ENCODE measurements at regions not wholly inside any gene's neighbourhood (a gene's known extent, or its start where the extent isn't known, plus 50 kb on each side); places are given as distances from the start of the nearest gene placed in this dataset.

- H3K4me2 ChIP-seq, result no peak overlapping the region
- H3K79me2 ChIP-seq (ENCODE audit: insufficient read depth, low read depth), result no peaks in the 10 kb centered on the region
- no peaks in the 10 kb centered on the region for H3K36me3 ChIP-seq (ENCODE audit: insufficient read depth)
- no peaks in the 10 kb centered on the region for H4K20me1 ChIP-seq (ENCODE audit: insufficient read depth)
- TF ChIP-seq, protein P1, sequence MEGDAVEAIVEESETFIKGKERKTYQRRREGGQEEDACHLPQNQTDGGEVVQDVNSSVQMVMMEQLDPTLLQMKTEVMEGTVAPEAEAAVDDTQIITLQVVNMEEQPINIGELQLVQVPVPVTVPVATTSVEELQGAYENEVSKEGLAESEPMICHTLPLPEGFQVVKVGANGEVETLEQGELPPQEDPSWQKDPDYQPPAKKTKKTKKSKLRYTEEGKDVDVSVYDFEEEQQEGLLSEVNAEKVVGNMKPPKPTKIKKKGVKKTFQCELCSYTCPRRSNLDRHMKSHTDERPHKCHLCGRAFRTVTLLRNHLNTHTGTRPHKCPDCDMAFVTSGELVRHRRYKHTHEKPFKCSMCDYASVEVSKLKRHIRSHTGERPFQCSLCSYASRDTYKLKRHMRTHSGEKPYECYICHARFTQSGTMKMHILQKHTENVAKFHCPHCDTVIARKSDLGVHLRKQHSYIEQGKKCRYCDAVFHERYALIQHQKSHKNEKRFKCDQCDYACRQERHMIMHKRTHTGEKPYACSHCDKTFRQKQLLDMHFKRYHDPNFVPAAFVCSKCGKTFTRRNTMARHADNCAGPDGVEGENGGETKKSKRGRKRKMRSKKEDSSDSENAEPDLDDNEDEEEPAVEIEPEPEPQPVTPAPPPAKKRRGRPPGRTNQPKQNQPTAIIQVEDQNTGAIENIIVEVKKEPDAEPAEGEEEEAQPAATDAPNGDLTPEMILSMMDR (conservative IDR thresholded peaks at IDR 0.05; ENCODE audit: low read depth, low read length), result no peak
- no peak overlapping the region for H2AFZ ChIP-seq (ENCODE audit: low read depth)
- no peak overlapping the region for H3K9ac ChIP-seq
- no peaks in the 10 kb centered on the region for H3K4me1 ChIP-seq (ENCODE audit: low read depth, poor library complexity, severe bottlenecking)
- peaks cover 18% of the 10 kb centered on the region; the same call in 1 of the 2 replicates for H3K27me3 ChIP-seq (ENCODE audit: insufficient read depth, low read depth)
- H3K4me3 ChIP-seq (IDR thresholded peaks at IDR 0.05; ENCODE audit: insufficient read depth, low read depth, low read length), result no peak overlapping the region
- H3K27ac ChIP-seq, result no peak overlapping the region
These were observed 265.1 kb downstream of the PTPRU start for GRCh38 chr1:29501227-29501976.

DNA sequence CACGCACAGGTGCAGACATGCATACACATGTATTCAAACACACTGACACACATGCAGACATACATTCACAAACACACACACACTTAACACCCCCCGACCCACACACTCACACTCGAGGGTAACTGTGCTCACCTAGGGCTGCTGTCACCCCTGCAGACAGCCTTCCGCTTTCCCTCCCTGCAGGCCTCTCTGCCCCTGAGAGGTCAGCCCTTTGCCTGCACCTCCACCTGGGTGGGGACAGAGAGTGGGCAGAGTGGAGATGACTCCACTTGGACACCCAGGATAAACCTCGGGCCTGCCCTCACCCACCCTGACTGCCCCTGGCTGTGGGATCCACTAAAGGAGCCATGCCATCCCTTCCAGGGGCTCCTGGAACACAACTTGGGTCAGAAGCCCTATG lies 264.3 kb downstream of the PTPRU start:
- H3K4me1 ChIP-seq (ENCODE audit: low read depth, poor library complexity, severe bottlenecking), result no peaks in the 10 kb centered on the region
- H3K36me3 ChIP-seq (ENCODE audit: insufficient read depth), result no peaks in the 10 kb centered on the region
- no peak overlapping the region for H3K27ac ChIP-seq
- H3K27me3 ChIP-seq (ENCODE audit: insufficient read depth, low read depth), result peaks cover 18% of the 10 kb centered on the region; the same call in 1 of the 2 replicates
- H4K20me1 ChIP-seq (ENCODE audit: insufficient read depth), result no peaks in the 10 kb centered on the region
- H3K9ac ChIP-seq, result no peak overlapping the region
- TF ChIP-seq, protein P1 (conservative IDR thresholded peaks at IDR 0.05; ENCODE audit: low read depth, low read length), result no peak
- H3K79me2 ChIP-seq (ENCODE audit: insufficient read depth, low read depth), result no peaks in the 10 kb centered on the region
- no peak overlapping the region for H3K4me3 ChIP-seq (IDR thresholded peaks at IDR 0.05; ENCODE audit: insufficient read depth, low read depth, low read length)
- no peak overlapping the region for H2AFZ ChIP-seq (ENCODE audit: low read depth)
- H3K4me2 ChIP-seq, result no peak overlapping the region

DNA sequence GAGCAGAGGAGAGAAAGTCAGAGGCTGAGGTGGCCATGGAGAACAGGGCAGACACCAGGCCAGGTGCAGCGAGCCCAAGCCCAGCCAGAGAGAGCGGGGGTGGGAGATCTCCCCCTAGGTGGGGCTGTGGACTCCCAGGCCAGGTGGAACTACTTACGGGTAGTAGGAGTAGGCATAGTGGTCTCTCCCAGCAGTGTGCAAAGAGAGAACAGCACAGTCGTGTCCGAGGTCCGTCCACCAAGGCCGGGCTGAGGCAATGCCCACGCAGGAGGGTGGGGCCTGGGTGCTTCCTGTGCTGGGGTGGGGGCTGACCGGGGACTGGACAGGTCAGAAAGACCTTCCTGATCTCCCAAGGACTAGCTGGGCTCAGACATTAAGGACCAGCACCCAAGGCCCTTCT lies 263.7 kb downstream of the PTPRU start:
- Histone ChIP-seq H3K9ac (no peak overlapping the region), H3K27ac (no peak overlapping the region), H3K4me3 (IDR thresholded peaks at IDR 0.05; ENCODE audit: insufficient read depth, low read depth, low read length) (no peak overlapping the region), H2AFZ (ENCODE audit: low read depth) (no peak overlapping the region), H4K20me1 (ENCODE audit: insufficient read depth) (no peaks in the 10 kb centered on the region), H3K27me3 (ENCODE audit: insufficient read depth, low read depth) (peaks cover 18% of the 10 kb centered on the region; the same call in 1 of the 2 replicates), H3K36me3 (ENCODE audit: insufficient read depth) (no peaks in the 10 kb centered on the region), H3K79me2 (ENCODE audit: insufficient read depth, low read depth) (no peaks in the 10 kb centered on the region), H3K4me2 (no peak overlapping the region), H3K4me1 (ENCODE audit: low read depth, poor library complexity, severe bottlenecking) (no peaks in the 10 kb centered on the region)
- TF ChIP-seq, protein P1 (conservative IDR thresholded peaks at IDR 0.05; ENCODE audit: low read depth, low read length), result no peak

GRCh38 chr1:29499104-29499650 lies 262.9 kb downstream of the PTPRU start:
- H4K20me1 ChIP-seq (ENCODE audit: insufficient read depth), result no peaks in the 10 kb centered on the region
- H3K79me2 ChIP-seq (ENCODE audit: insufficient read depth, low read depth), result no peaks in the 10 kb centered on the region
- H3K4me1 ChIP-seq (ENCODE audit: low read depth, poor library complexity, severe bottlenecking), result no peaks in the 10 kb centered on the region
- H3K9ac ChIP-seq, result no peak overlapping the region
- no peak overlapping the region for H2AFZ ChIP-seq (ENCODE audit: low read depth)
- H3K36me3 ChIP-seq (ENCODE audit: insufficient read depth), result no peaks in the 10 kb centered on the region
- H3K4me2 ChIP-seq, result no peak overlapping the region
- TF ChIP-seq, protein P1 (conservative IDR thresholded peaks at IDR 0.05; ENCODE audit: low read depth, low read length), result no peak
- no peak overlapping the region for H3K4me3 ChIP-seq (IDR thresholded peaks at IDR 0.05; ENCODE audit: insufficient read depth, low read depth, low read length)
- peaks cover 16% of the 10 kb centered on the region; the same call in 1 of the 2 replicates for H3K27me3 ChIP-seq (ENCODE audit: insufficient read depth, low read depth)
- H3K27ac ChIP-seq, result no peak overlapping the region

Measured in KMS-11 (cell line).